ENCODE measurements at regions not wholly inside any gene's neighbourhood (a gene's known extent, or its start where the extent isn't known, plus 50 kb on each side); places are given as distances from the start of the nearest gene placed in this dataset.
"Not testable (repeated sequence)": the region's sequence is repeated elsewhere in the genome, so short reads cannot be mapped to it uniquely, and the experiment has no call there.

GRCh38 chr6:141938664-141939063, 194.1 kb upstream of the GJE1 start:
- Histone ChIP-seq H4K20me1 (ENCODE audit: insufficient read depth, low read length) (no peaks in the 10 kb centered on the region), H3K27ac (ENCODE audit: low read length) (no peak overlapping the region), H3F3A (ENCODE audit: insufficient read depth, low read length) (no peaks in the 10 kb centered on the region), H3K4me2 (ENCODE audit: low read depth, low read length) (no peak overlapping the region), H3K36me3 (replicated peaks; ENCODE audit: insufficient read depth, low read length) (no peaks in the 10 kb centered on the region), H3K4me1 (ENCODE audit: low read length) (no peaks in the 10 kb centered on the region), H3K27me3 (replicated peaks; ENCODE audit: insufficient read depth, low read length) (no peaks in the 10 kb centered on the region), H3K9ac (ENCODE audit: low read length) (no peak overlapping the region), H2AFZ (ENCODE audit: low read length) (no peak overlapping the region), H3K9me2 (replicated peaks; ENCODE audit: insufficient read depth, low read length) (no peaks in the 10 kb centered on the region), H3K79me2 (ENCODE audit: low read length) (no peaks in the 10 kb centered on the region), H3K4me3 (ENCODE audit: low read length) (no peak overlapping the region), H3K9me3 (replicated peaks; ENCODE audit: insufficient read depth, low read length) (no peaks in the 10 kb centered on the region)
- TF ChIP-seq EZH2 (optimal IDR thresholded peaks at IDR 0.05; ENCODE audit: low read depth, low read length) (no peak), CTCF (IDR thresholded peaks at IDR 0.05; ENCODE audit: low read length) (no peak), EZH2phosphoT487 (IDR thresholded peaks at IDR 0.05; ENCODE audit: low read length) (no peak)
- no peak for DNase-seq

GRCh38 chr6:141932685-141933084, 200.0 kb upstream of the GJE1 start:
- H3K9ac ChIP-seq (ENCODE audit: low read length): no peak overlapping the region

GRCh38 chr6:141926200-141926900, 206.4 kb upstream of the GJE1 start:
- DNase-seq; H3K9me3 ChIP-seq (replicated peaks; ENCODE audit: insufficient read depth, low read length); H3K4me1 ChIP-seq (ENCODE audit: low read length); H3K27ac ChIP-seq (ENCODE audit: low read length); H3K4me2 ChIP-seq (ENCODE audit: low read depth, low read length); H3K36me3 ChIP-seq (replicated peaks; ENCODE audit: insufficient read depth, low read length); H4K20me1 ChIP-seq (ENCODE audit: insufficient read depth, low read length); H3F3A ChIP-seq (ENCODE audit: insufficient read depth, low read length); H3K27me3 ChIP-seq (replicated peaks; ENCODE audit: insufficient read depth, low read length); H2AFZ ChIP-seq (ENCODE audit: low read length); H3K9ac ChIP-seq (ENCODE audit: low read length); H3K79me2 ChIP-seq (ENCODE audit: low read length); H3K9me2 ChIP-seq (replicated peaks; ENCODE audit: insufficient read depth, low read length); H3K4me3 ChIP-seq (ENCODE audit: low read length): not testable (repeated sequence)

More at GRCh38 chr6:141932685-141933084, 200.0 kb upstream of the GJE1 start:
- H3K36me3 ChIP-seq (replicated peaks; ENCODE audit: insufficient read depth, low read length): no peaks in the 10 kb centered on the region
- no peak overlapping the region for H2AFZ ChIP-seq (ENCODE audit: low read length)
- no peaks in the 10 kb centered on the region for H3K9me3 ChIP-seq (replicated peaks; ENCODE audit: insufficient read depth, low read length)
- no peaks in the 10 kb centered on the region for H3K79me2 ChIP-seq (ENCODE audit: low read length)
- TF ChIP-seq CTCF (IDR thresholded peaks at IDR 0.05; ENCODE audit: low read length) (no peak), EZH2 (optimal IDR thresholded peaks at IDR 0.05; ENCODE audit: low read depth, low read length) (no peak), EZH2phosphoT487 (IDR thresholded peaks at IDR 0.05; ENCODE audit: low read length) (no peak)
- H3K9me2 ChIP-seq (replicated peaks; ENCODE audit: insufficient read depth, low read length): no peaks in the 10 kb centered on the region
- no peak overlapping the region for H3K4me3 ChIP-seq (ENCODE audit: low read length)
- no peak for DNase-seq
- no peaks in the 10 kb centered on the region for H4K20me1 ChIP-seq (ENCODE audit: insufficient read depth, low read length)
- H3K4me1 ChIP-seq (ENCODE audit: low read length): no peaks in the 10 kb centered on the region
- no peak overlapping the region for H3K27ac ChIP-seq (ENCODE audit: low read length)
- no peak overlapping the region for H3K4me2 ChIP-seq (ENCODE audit: low read depth, low read length)
- no peaks in the 10 kb centered on the region for H3K27me3 ChIP-seq (replicated peaks; ENCODE audit: insufficient read depth, low read length)
- H3F3A ChIP-seq (ENCODE audit: insufficient read depth, low read length): no peaks in the 10 kb centered on the region

GRCh38 chr6:141925001-141925400, 207.7 kb upstream of the GJE1 start:
- Histone ChIP-seq H3K4me3 (ENCODE audit: low read length) (no peak overlapping the region), H3K4me2 (ENCODE audit: low read depth, low read length) (no peak overlapping the region), H3F3A (ENCODE audit: insufficient read depth, low read length) (no peaks in the 10 kb centered on the region), H3K9me3 (replicated peaks; ENCODE audit: insufficient read depth, low read length) (no peaks in the 10 kb centered on the region), H3K4me1 (ENCODE audit: low read length) (no peaks in the 10 kb centered on the region), H3K9me2 (replicated peaks; ENCODE audit: insufficient read depth, low read length) (no peaks in the 10 kb centered on the region), H4K20me1 (ENCODE audit: insufficient read depth, low read length) (no peaks in the 10 kb centered on the region), H2AFZ (ENCODE audit: low read length) (no peak overlapping the region), H3K27me3 (replicated peaks; ENCODE audit: insufficient read depth, low read length) (no peaks in the 10 kb centered on the region), H3K79me2 (ENCODE audit: low read length) (no peaks in the 10 kb centered on the region), H3K27ac (ENCODE audit: low read length) (no peak overlapping the region), H3K9ac (ENCODE audit: low read length) (no peak overlapping the region), H3K36me3 (replicated peaks; ENCODE audit: insufficient read depth, low read length) (no peaks in the 10 kb centered on the region)
- no peak for DNase-seq
- no peak for TF ChIP-seq EZH2phosphoT487 (IDR thresholded peaks at IDR 0.05; ENCODE audit: low read length)
- TF ChIP-seq CTCF (IDR thresholded peaks at IDR 0.05; ENCODE audit: low read length): no peak
- no peak for TF ChIP-seq EZH2 (optimal IDR thresholded peaks at IDR 0.05; ENCODE audit: low read depth, low read length)
